MCF 10A (cell line): ENCODE measurements at regions not wholly inside any gene's neighbourhood (a gene's known extent, or its start where the extent isn't known, plus 50 kb on each side); places are given as distances from the start of the nearest gene placed in this dataset.

Source experiments
- BruUV-seq: library from RNA; stranded (reverse); fragments of 400-500 nt; replicated peaks from 2 replicates; lab custom pipeline; 2021; lab: Mats Ljungman, UMichigan
- CTCF ChIA-PET: fragments of 300-600 bp; sonication (Branson Sonifier 250); formaldehyde crosslinking; extraction: SDS; loops from one replicate; lab custom pipeline; 2021; ENCODE audit warnings: antibody characterized with exemption, inconsistent platforms; lab: Yijun Ruan, JAX
- POLR2A ChIA-PET: fragments of 300-600, 350-650 bp; sonication (Branson Sonifier 250); formaldehyde crosslinking; extraction: SDS; loops from one replicate; lab custom pipeline; 2020; ENCODE audit warnings: antibody characterized with exemption, inconsistent platforms; lab: Yijun Ruan, JAX
- DNase-seq: peaks from one replicate; pipeline ENCODE4 v3.0.0-alpha.2; 2018; ENCODE audit not compliant: unreplicated experiment
- H3K27ac Mint-ChIP-seq: one replicate; pipeline ENCODE4 v1.8.0; 2022; ENCODE audit warnings: mild to moderate bottlenecking, low read depth, mixed read lengths; ENCODE audit not compliant: unreplicated experiment
- H3K27me3 Mint-ChIP-seq: one replicate; pipeline ENCODE4 v1.8.0; 2022; ENCODE audit warnings: mixed read lengths; ENCODE audit not compliant: insufficient read depth, unreplicated experiment
- H3K36me3 Mint-ChIP-seq: one replicate; pipeline ENCODE4 v1.8.0; 2022; ENCODE audit warnings: mild to moderate bottlenecking, moderate library complexity, mixed read lengths; ENCODE audit not compliant: insufficient read depth, unreplicated experiment
- H3K4me1 Mint-ChIP-seq: one replicate; pipeline ENCODE4 v1.8.0; 2022; ENCODE audit warnings: mixed read lengths; ENCODE audit not compliant: insufficient read depth, unreplicated experiment
- H3K4me3 Mint-ChIP-seq: one replicate; pipeline ENCODE4 v1.8.0; 2022; ENCODE audit warnings: mild to moderate bottlenecking, moderate library complexity, mixed read lengths; ENCODE audit not compliant: unreplicated experiment
- H3K9me3 Mint-ChIP-seq: one replicate; pipeline ENCODE4 v1.8.0; 2022; ENCODE audit warnings: mixed read lengths; ENCODE audit not compliant: unreplicated experiment
- intact Hi-C: fragments of 100-400 bp; cut with micrococcal nuclease; formaldehyde crosslinking; loops from 2 replicates; pipeline ENCODE4 v1.14.1; 2022
- TF ChIP-seq, protein P1 (sequence below): fragments of 200-600 bp; IDR thresholded peaks from one replicate; pipeline ENCODE4 v1.8.0; 2022; ENCODE audit warnings: antibody characterized with exemption, mild to moderate bottlenecking; ENCODE audit not compliant: unreplicated experiment

DNA sequence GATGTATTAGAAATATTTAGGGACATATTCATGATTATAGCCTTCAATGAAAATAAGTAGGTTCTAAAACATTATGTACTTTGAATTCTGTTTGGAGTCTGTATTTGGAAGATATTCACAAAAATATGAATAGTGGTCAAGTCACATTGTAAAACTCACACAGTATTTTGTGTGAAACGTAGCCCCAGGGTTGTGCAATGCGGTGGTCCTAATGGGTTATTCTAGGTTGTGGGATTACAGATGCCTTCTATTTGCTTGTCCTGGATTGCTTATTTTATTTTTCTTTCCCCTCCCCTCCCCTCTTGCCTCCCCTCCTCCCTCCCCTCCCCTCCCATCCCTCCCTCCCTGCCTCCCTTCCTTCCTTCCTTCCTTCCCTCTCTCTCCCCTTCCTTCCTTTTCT is 93.7 kb upstream of the THUMPD2 start:
- no peak for DNase-seq
- H3K4me3 Mint-ChIP-seq = no peak overlapping the region
- no peak overlapping the region for H3K27ac Mint-ChIP-seq
- TF ChIP-seq, protein P1, sequence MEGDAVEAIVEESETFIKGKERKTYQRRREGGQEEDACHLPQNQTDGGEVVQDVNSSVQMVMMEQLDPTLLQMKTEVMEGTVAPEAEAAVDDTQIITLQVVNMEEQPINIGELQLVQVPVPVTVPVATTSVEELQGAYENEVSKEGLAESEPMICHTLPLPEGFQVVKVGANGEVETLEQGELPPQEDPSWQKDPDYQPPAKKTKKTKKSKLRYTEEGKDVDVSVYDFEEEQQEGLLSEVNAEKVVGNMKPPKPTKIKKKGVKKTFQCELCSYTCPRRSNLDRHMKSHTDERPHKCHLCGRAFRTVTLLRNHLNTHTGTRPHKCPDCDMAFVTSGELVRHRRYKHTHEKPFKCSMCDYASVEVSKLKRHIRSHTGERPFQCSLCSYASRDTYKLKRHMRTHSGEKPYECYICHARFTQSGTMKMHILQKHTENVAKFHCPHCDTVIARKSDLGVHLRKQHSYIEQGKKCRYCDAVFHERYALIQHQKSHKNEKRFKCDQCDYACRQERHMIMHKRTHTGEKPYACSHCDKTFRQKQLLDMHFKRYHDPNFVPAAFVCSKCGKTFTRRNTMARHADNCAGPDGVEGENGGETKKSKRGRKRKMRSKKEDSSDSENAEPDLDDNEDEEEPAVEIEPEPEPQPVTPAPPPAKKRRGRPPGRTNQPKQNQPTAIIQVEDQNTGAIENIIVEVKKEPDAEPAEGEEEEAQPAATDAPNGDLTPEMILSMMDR = no peak
- no peaks in the 10 kb centered on the region for H3K9me3 Mint-ChIP-seq
- POLR2A ChIA-PET = no interaction called here
- no peaks in the 10 kb centered on the region for H3K27me3 Mint-ChIP-seq
- BruUV-seq = no TSS peak
- peaks cover 26% of the 10 kb centered on the region for H3K4me1 Mint-ChIP-seq
- H3K36me3 Mint-ChIP-seq = no peaks in the 10 kb centered on the region
- intact Hi-C loops = no loop called here
- CTCF ChIA-PET = interaction anchor here (0.6 to 1.0 kb wide), 2 partner anchors 35 to 929 kb away, joined by 3 read pairs; no protein-coding TSS in a partner anchor

GRCh38 chr2:39871291-39871761 is 92.3 kb upstream of the THUMPD2 start:
- Mint-ChIP-seq H3K36me3 (no peaks in the 10 kb centered on the region), H3K9me3 (no peaks in the 10 kb centered on the region), H3K4me1 (peaks cover 26% of the 10 kb centered on the region), H3K4me3 (no peak overlapping the region), H3K27me3 (no peaks in the 10 kb centered on the region), H3K27ac (no peak overlapping the region)
- intact Hi-C loops = no loop called here
- ChIA-PET POLR2A (interaction anchor here (0.7 kb wide), 1 partner anchor 23 kb away, joined by 3 read pairs; no protein-coding TSS in a partner anchor), CTCF (interaction anchor here (0.5 kb wide), 1 partner anchor 1858 kb away, joined by 3 read pairs; no protein-coding TSS in a partner anchor)
- peak; percentile 82 for DNase-seq
- TF ChIP-seq, protein P1 = no peak
- BruUV-seq = no TSS peak

- no peaks in the 10 kb centered on the region for H3K36me3 Mint-ChIP-seq
- DNase-seq = no peak
- no TSS peak for BruUV-seq
- POLR2A ChIA-PET = interaction anchor here (0.7 kb wide), 1 partner anchor 23 kb away, joined by 3 read pairs; no protein-coding TSS in a partner anchor
- no peaks in the 10 kb centered on the region for H3K9me3 Mint-ChIP-seq
- no peak overlapping the region for H3K27ac Mint-ChIP-seq
- intact Hi-C loops = no loop called here
- peaks cover 23% of the 10 kb centered on the region for H3K4me1 Mint-ChIP-seq
- TF ChIP-seq, protein P1 = no peak
- no peaks in the 10 kb centered on the region for H3K27me3 Mint-ChIP-seq
- CTCF ChIA-PET = interaction anchor here (0.5 kb wide), 1 partner anchor 1857 kb away, joined by 3 read pairs; no protein-coding TSS in a partner anchor
- H3K4me3 Mint-ChIP-seq = no peak overlapping the region
Measured at GRCh38 chr2:39870871-39871270, 91.8 kb upstream of the THUMPD2 start.

DNA sequence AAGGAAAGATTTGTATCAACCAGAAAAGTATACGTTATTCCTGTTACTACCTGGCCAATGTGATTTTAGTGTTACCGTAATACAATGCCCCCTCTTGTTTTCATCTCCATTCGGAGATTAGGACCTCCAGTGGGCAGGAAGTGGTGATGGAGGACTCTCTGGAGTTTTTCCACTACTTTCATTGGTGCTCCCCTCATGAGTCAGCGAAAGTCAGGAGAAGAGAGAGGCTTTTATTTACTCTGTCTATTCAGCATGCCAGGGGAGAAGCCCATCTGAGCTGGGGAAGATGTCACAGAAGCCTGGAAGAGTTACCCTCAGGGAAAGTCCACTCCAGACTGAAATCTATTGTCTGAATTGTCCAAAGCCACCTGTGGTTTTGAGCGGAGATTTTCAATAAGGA is 88.2 kb upstream of the THUMPD2 start:
- no TSS peak for BruUV-seq
- no peak overlapping the region for H3K4me3 Mint-ChIP-seq
- TF ChIP-seq, protein P1 = no peak
- peaks cover 14% of the 10 kb centered on the region for H3K4me1 Mint-ChIP-seq
- no peak for DNase-seq
- H3K36me3 Mint-ChIP-seq = no peaks in the 10 kb centered on the region
- intact Hi-C loops = no loop called here
- CTCF ChIA-PET = no interaction called here
- H3K27me3 Mint-ChIP-seq = no peaks in the 10 kb centered on the region
- H3K9me3 Mint-ChIP-seq = peaks cover 7% of the 10 kb centered on the region
- POLR2A ChIA-PET = no interaction called here
- no peak overlapping the region for H3K27ac Mint-ChIP-seq
